GM06990 (cell line): ENCODE measurements at regions not wholly inside any gene's neighbourhood (a gene's known extent, or its start where the extent isn't known, plus 50 kb on each side); places are given as distances from the start of the nearest gene placed in this dataset.

Source experiments
- DNase-seq: peaks from one replicate; pipeline ENCODE4 v3.0.0-alpha.2; 2011; ENCODE audit not compliant: insufficient read length; ENCODE audit errors: extremely low read depth
- H3K27me3 ChIP-seq: replicated peaks from 2 replicates; pipeline ENCODE4 v1.6.0; 2011; ENCODE audit warnings: low read length; ENCODE audit not compliant: control insufficient read depth, insufficient read depth
- H3K36me3 ChIP-seq: 2 replicates; pipeline ENCODE4 v1.5.1; 2011; ENCODE audit warnings: low read length; ENCODE audit not compliant: control insufficient read depth, insufficient read depth
- H3K4me3 ChIP-seq: replicated peaks from 2 replicates; pipeline ENCODE4 v1.5.1; 2011; ENCODE audit warnings: low read depth, mild to moderate bottlenecking, control low read depth, low read length
- TF ChIP-seq, protein P1 (sequence below): IDR thresholded peaks from 2 replicates; pipeline ENCODE4 v1.5.1; 2011; ENCODE audit warnings: low read length, control low read depth, mild to moderate bottlenecking, inconsistent platforms; ENCODE audit not compliant: insufficient read depth, poor library complexity, severe bottlenecking

DNA sequence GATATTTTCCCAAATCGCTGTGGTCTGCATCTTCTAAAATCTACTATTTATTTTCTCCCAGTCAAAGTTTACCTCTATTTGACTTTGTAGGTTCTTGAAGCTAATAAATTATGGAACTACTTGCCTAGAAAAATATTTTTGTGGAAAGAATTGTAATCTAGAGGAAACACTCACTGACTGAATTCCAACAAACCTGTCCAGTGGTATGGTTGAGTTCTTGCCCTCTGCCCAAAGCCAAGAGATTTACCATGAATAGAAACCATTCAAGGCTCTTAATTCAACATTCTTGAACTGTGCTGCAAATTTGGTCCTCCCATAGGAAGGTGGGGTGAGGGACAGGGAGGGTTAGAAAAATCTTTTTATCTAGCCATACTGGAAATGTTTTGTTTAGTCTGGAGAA is 233.9 kb upstream of the MAP3K1 start:
- Histone ChIP-seq H3K27me3 (no peaks in the 10 kb centered on the region), H3K4me3 (no peak overlapping the region), H3K36me3 (no peaks in the 10 kb centered on the region)
- no peak for DNase-seq
- TF ChIP-seq, protein P1, sequence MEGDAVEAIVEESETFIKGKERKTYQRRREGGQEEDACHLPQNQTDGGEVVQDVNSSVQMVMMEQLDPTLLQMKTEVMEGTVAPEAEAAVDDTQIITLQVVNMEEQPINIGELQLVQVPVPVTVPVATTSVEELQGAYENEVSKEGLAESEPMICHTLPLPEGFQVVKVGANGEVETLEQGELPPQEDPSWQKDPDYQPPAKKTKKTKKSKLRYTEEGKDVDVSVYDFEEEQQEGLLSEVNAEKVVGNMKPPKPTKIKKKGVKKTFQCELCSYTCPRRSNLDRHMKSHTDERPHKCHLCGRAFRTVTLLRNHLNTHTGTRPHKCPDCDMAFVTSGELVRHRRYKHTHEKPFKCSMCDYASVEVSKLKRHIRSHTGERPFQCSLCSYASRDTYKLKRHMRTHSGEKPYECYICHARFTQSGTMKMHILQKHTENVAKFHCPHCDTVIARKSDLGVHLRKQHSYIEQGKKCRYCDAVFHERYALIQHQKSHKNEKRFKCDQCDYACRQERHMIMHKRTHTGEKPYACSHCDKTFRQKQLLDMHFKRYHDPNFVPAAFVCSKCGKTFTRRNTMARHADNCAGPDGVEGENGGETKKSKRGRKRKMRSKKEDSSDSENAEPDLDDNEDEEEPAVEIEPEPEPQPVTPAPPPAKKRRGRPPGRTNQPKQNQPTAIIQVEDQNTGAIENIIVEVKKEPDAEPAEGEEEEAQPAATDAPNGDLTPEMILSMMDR = no peak

DNA sequence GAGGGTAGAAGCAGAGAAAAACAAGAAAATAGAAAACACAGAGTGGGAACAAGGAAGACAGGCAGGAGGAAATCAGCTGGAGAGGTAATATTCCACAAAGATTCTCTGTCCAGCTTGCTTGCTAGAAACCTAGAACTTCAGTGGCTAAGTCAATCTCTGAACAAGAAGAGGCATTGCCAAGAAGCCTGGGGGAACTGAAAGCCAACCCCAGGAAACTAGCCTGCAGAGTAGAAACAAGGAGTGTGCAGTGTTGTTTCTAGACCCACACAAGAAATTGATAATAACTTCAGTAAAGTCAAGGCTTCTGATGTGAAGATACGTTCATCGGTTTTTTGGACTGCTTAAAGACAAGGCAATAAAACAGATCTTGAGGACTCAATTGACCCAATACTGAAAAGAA is 234.5 kb upstream of the MAP3K1 start:
- no peak for DNase-seq
- H3K36me3 ChIP-seq = no peaks in the 10 kb centered on the region
- no peaks in the 10 kb centered on the region for H3K27me3 ChIP-seq
- H3K4me3 ChIP-seq = no peak overlapping the region
- TF ChIP-seq, protein P1 = no peak

DNA sequence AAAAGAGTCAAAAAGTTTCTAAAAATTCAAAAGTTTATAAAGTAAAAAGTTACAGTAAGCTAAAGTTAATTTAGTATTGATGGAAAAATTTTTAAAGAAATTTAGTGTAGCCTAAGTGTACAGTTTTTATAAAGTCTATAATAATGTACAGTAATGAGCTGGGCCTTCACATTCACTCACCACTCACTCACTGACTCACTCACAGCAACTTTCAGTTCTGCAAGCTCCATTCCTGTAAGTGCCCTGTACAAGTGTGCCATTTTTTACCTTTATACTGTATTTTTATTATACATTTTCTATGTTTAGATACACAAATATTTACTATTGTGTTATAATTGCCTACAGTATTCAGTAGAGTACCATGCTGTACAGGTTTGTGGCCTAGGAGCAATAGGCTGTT is 239.5 kb upstream of the MAP3K1 start:
- H3K27me3 ChIP-seq = no peaks in the 10 kb centered on the region; the same call in 1 of the 2 replicates
- TF ChIP-seq, protein P1 = no peak
- H3K36me3 ChIP-seq = no peaks in the 10 kb centered on the region
- DNase-seq = no peak
- H3K4me3 ChIP-seq = no peak overlapping the region

DNA sequence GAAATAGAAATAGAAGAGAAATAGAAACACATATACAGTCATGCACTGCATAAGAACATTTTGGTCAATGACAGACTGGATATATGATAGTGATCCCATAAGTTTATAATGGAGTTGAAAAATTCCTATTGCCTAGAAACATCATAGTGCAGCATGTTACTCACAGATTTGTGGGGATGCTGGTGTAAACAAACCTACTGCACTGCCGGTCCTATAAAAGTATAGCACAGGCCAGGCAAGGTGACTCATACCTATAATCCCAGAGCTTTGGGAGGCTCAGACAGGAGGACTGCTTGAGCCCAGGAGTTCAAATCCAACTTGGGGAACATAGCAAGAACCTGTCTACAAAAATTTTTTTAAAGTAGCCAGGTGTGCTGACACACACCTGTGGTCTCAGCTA is 240.6 kb upstream of the MAP3K1 start:
- no peak for DNase-seq

DNA sequence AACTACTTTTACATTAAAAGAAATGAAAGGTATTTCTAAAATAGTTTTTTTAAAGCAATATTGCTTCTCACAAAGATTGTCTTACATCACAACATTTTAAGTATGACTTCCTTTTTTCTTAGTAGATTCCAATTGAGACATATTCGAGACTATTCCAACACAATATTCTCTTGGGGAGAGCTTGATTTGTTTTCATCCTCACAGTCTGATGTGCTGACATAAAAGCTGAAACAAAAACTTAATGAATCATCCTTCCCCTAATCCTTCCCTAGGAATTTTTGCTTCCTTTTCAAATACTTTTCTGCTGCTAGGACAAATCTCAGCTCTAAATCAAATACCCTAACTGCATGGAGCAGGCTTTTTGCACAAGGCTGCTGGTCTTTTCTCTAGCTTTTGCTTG is 245.8 kb upstream of the MAP3K1 start:
- Histone ChIP-seq H3K4me3 (no peak overlapping the region), H3K27me3 (no peaks in the 10 kb centered on the region; the same call in 1 of the 2 replicates), H3K36me3 (no peaks in the 10 kb centered on the region)
- DNase-seq = no peak
- TF ChIP-seq, protein P1 = no peak

More for the DNA sequence above, 240.6 kb upstream of the MAP3K1 start:
- Histone ChIP-seq H3K4me3 (no peak overlapping the region), H3K27me3 (no peaks in the 10 kb centered on the region; the same call in 1 of the 2 replicates), H3K36me3 (no peaks in the 10 kb centered on the region)
- TF ChIP-seq, protein P1 = no peak

DNA sequence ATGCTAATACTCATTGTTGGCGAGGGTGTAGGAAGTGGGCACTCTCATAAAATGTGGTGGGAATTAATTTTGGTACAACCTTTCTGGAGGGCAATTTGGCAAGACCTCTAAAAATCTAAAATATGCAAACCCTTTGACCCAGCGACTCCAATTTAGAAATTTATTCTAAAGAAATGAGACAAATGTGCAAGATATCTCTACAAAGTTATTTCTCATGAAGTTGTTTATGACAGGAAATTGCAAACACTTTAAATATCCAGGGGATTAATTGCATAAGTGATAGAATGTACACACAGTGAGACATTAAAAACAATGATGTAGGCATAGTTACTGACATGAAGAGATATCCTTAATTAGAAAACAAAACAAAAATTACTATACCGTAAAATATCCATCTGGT is 246.3 kb upstream of the MAP3K1 start:
- no peak overlapping the region for H3K4me3 ChIP-seq
- DNase-seq = no peak
- TF ChIP-seq, protein P1 = no peak
- H3K36me3 ChIP-seq = no peaks in the 10 kb centered on the region
- H3K27me3 ChIP-seq = no peaks in the 10 kb centered on the region; the same call in 1 of the 2 replicates
